Progenitor cell of endocrine pancreas (in vitro differentiated cells): ENCODE measurements at regions not wholly inside any gene's neighbourhood (a gene's known extent, or its start where the extent isn't known, plus 50 kb on each side); places are given as distances from the start of the nearest gene placed in this dataset.

Experiments
- DNase-seq: peaks from one replicate; pipeline ENCODE4 v3.0.0; 2021; ENCODE audit warnings: low spot score; ENCODE audit not compliant: unreplicated experiment
- H3K27ac Mint-ChIP-seq: 2 replicates; pipeline ENCODE4 v1.8.0; 2021; ENCODE audit warnings: mild to moderate bottlenecking, moderate library complexity, mixed read lengths
- H3K27me3 Mint-ChIP-seq: 2 replicates; pipeline ENCODE4 v1.8.0; 2021; ENCODE audit warnings: mixed read lengths
- H3K36me3 Mint-ChIP-seq: 2 replicates; pipeline ENCODE4 v1.8.0; 2022; ENCODE audit warnings: mixed read lengths; ENCODE audit not compliant: insufficient read depth
- H3K4me1 Mint-ChIP-seq: 2 replicates; pipeline ENCODE4 v1.8.0; 2021; ENCODE audit warnings: low read depth, mixed read lengths
- H3K4me3 Mint-ChIP-seq: 2 replicates; pipeline ENCODE4 v1.8.0; 2021; ENCODE audit warnings: low read depth, mild to moderate bottlenecking, moderate library complexity, mixed read lengths
- H3K9me3 Mint-ChIP-seq: 2 replicates; pipeline ENCODE4 v1.8.0; 2021; ENCODE audit warnings: low read depth, mixed read lengths
- CTCF ChIP-seq: fragments of 200-600 bp; sonication (generic); IDR thresholded peaks from one replicate; pipeline ENCODE4 v1.5.0; 2021; ENCODE audit warnings: antibody characterized with exemption, mild to moderate bottlenecking; ENCODE audit not compliant: unreplicated experiment

GRCh38 chr18:24947521-24948305, 404.3 kb downstream of the ZNF521 start:
- Mint-ChIP-seq H3K36me3 (peaks cover 1% of the 10 kb centered on the region), H3K4me1 (peaks cover 24% of the 10 kb centered on the region), H3K9me3 (peaks cover 3% of the 10 kb centered on the region), H3K27me3 (peaks cover 69% of the 10 kb centered on the region), H3K4me3 (no peak overlapping the region), H3K27ac (no peak overlapping the region)
- no peak for TF ChIP-seq CTCF
- no peak for DNase-seq

GRCh38 chr18:24949908-24950307, 402.1 kb downstream of the ZNF521 start:
- Mint-ChIP-seq H3K9me3 (peaks cover 4% of the 10 kb centered on the region), H3K4me1 (peaks cover 24% of the 10 kb centered on the region), H3K4me3 (no peak overlapping the region), H3K36me3 (peaks cover 1% of the 10 kb centered on the region), H3K27me3 (peaks cover 65% of the 10 kb centered on the region), H3K27ac (no peak overlapping the region)
- no peak for TF ChIP-seq CTCF
- DNase-seq = no peak

GRCh38 chr18:24954341-24954740, 397.6 kb downstream of the ZNF521 start:
- H3K4me1 Mint-ChIP-seq = peaks cover 15% of the 10 kb centered on the region
- H3K9me3 Mint-ChIP-seq = peaks cover 4% of the 10 kb centered on the region
- no peak overlapping the region for H3K27ac Mint-ChIP-seq
- H3K4me3 Mint-ChIP-seq = no peak overlapping the region
- no peak for TF ChIP-seq CTCF
- H3K27me3 Mint-ChIP-seq = peaks cover 70% of the 10 kb centered on the region
- no peak for DNase-seq
- H3K36me3 Mint-ChIP-seq = peaks cover 1% of the 10 kb centered on the region

- no peak overlapping the region for H3K27ac Mint-ChIP-seq
Observed at GRCh38 chr18:24958001-24958400, 394.0 kb downstream of the ZNF521 start.

GRCh38 chr18:24959051-24959476, 392.9 kb downstream of the ZNF521 start:
- no peak for TF ChIP-seq CTCF
- H3K36me3 Mint-ChIP-seq = no peaks in the 10 kb centered on the region
- no peak overlapping the region for H3K27ac Mint-ChIP-seq
- H3K27me3 Mint-ChIP-seq = peaks cover 81% of the 10 kb centered on the region
- H3K4me1 Mint-ChIP-seq = no peaks in the 10 kb centered on the region
- H3K9me3 Mint-ChIP-seq = peaks cover 2% of the 10 kb centered on the region
- H3K4me3 Mint-ChIP-seq = no peak overlapping the region
- DNase-seq = no peak

More at GRCh38 chr18:24958001-24958400, 394.0 kb downstream of the ZNF521 start:
- TF ChIP-seq CTCF = no peak
- H3K4me3 Mint-ChIP-seq = no peak overlapping the region
- H3K9me3 Mint-ChIP-seq = no peaks in the 10 kb centered on the region
- H3K4me1 Mint-ChIP-seq = no peaks in the 10 kb centered on the region
- H3K27me3 Mint-ChIP-seq = peaks cover 80% of the 10 kb centered on the region
- DNase-seq = no peak
- no peaks in the 10 kb centered on the region for H3K36me3 Mint-ChIP-seq
